OCI-LY1 (cell line): ENCODE measurements at regions not wholly inside any gene's neighbourhood (a gene's known extent, or its start where the extent isn't known, plus 50 kb on each side); places are given as distances from the start of the nearest gene placed in this dataset.

ENCODE experiments used
- EZH2 ChIP-seq: fragments of 200-600 bp; sonication (generic), shearing (Covaris generic); IDR thresholded peaks from 2 replicates; pipeline ENCODE4 v1.8.0; 2017; ENCODE audit warnings: borderline replicate concordance, mixed run types, mild to moderate bottlenecking, antibody characterized with exemption, low read length, moderate library complexity, mixed read lengths
- TF ChIP-seq, protein P1 (sequence below): fragments of 200-600 bp; sonication (generic), shearing (Covaris generic); IDR thresholded peaks from 2 replicates; pipeline ENCODE4 v1.5.1; 2017; ENCODE audit warnings: mild to moderate bottlenecking, antibody characterized with exemption, low read length, moderate library complexity, mixed read lengths

DNA sequence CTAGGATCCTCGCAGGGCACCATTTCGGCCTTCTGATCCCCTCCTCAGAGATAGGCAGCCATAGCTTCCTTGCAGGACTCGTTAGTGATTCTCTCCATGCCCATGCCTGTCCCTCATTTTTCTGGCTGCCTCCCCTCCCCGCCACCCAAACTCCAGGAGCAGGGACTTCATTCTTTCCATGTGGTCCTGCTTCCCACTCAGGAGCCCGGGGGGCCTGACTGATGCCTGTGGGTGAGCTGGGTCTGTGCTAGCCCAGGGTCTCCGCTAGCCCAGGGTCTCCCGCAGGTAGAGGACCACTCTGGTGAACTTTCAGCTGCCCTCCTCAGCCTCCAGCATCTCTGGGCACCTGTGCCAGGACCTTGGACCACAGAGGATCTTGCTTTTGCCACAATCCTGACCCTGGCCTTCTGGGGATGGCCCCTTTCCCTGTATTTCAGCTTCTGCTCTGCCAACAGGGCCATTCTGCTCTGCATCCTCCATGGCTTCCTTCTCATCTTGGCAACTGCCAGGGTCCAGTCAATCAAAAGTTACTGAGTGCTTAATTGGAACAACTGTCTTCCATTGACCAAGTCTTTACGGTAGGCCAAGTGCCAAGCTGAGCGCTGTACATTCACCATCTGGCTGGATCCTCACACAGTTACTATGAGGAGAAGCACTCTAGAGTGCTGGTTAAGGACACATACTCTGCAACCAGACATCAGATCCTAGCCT, 152.2 kb downstream of the EFNB1 start:
- TF ChIP-seq, protein P1, sequence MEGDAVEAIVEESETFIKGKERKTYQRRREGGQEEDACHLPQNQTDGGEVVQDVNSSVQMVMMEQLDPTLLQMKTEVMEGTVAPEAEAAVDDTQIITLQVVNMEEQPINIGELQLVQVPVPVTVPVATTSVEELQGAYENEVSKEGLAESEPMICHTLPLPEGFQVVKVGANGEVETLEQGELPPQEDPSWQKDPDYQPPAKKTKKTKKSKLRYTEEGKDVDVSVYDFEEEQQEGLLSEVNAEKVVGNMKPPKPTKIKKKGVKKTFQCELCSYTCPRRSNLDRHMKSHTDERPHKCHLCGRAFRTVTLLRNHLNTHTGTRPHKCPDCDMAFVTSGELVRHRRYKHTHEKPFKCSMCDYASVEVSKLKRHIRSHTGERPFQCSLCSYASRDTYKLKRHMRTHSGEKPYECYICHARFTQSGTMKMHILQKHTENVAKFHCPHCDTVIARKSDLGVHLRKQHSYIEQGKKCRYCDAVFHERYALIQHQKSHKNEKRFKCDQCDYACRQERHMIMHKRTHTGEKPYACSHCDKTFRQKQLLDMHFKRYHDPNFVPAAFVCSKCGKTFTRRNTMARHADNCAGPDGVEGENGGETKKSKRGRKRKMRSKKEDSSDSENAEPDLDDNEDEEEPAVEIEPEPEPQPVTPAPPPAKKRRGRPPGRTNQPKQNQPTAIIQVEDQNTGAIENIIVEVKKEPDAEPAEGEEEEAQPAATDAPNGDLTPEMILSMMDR = no peak
- no peak for TF ChIP-seq EZH2
